PC-3 (cell line): ENCODE measurements at regions not wholly inside any gene's neighbourhood (a gene's known extent, or its start where the extent isn't known, plus 50 kb on each side); places are given as distances from the start of the nearest gene placed in this dataset.
"Not testable (repeated sequence)": the region's sequence is repeated elsewhere in the genome, so short reads cannot be mapped to it uniquely, and the experiment has no call there.

Experiments used
- ATAC-seq: fragments of 200-7000 bp; cut with Tn5 transposase; 2 replicates; pipeline ENCODE4 v1.9.1; 2020; ENCODE audit warnings: mild to moderate bottlenecking, moderate library complexity
- BruUV-seq: library from RNA; stranded (reverse); fragments of 400-500 nt; replicated peaks from 2 replicates; lab custom pipeline; 2021; lab: Mats Ljungman, UMichigan
- CTCF ChIA-PET: fragments of 300-600 bp; sonication (Branson Sonifier 250); formaldehyde crosslinking; loops from one replicate; lab custom pipeline; 2022; ENCODE audit warnings: antibody characterized with exemption; lab: Charles Lee
- POLR2A ChIA-PET: fragments of 300-600 bp; sonication (Branson Sonifier 250); formaldehyde crosslinking; loops from one replicate; lab custom pipeline; 2022; ENCODE audit warnings: antibody characterized with exemption; ENCODE audit not compliant: unreplicated experiment; lab: Charles Lee
- DNase-seq: peaks from one replicate; pipeline ENCODE4 v3.0.0-alpha.2; 2015
- H2AFZ ChIP-seq: fragments of 300-600 bp; sonication (generic); 2 replicates; pipeline ENCODE4 v1.6.0; 2016; ENCODE audit warnings: antibody characterized with exemption, low read length
- H3F3A ChIP-seq: fragments of 300-600 bp; sonication (generic); one replicate; pipeline ENCODE4 v1.6.0; 2017; ENCODE audit warnings: antibody characterized with exemption, low read length, control low read depth, mild to moderate bottlenecking; ENCODE audit not compliant: unreplicated experiment
- H3K27ac ChIP-seq: fragments of 300-600 bp; sonication (generic); 2 replicates; pipeline ENCODE4 v1.5.1; 2016; ENCODE audit warnings: mild to moderate bottlenecking, low read length
- H3K27me3 ChIP-seq: fragments of 300-600 bp; sonication (generic); 2 replicates; pipeline ENCODE4 v1.6.1; 2016; ENCODE audit warnings: low read length, mixed read lengths
- H3K36me3 ChIP-seq: fragments of 300-600 bp; sonication (generic); 2 replicates; pipeline ENCODE4 v1.6.1; 2016; ENCODE audit warnings: low read depth, mixed run types, low read length, mixed read lengths
- H3K4me1 ChIP-seq: fragments of 300-600 bp; sonication (generic); 2 replicates; pipeline ENCODE4 v1.5.1; 2016; ENCODE audit warnings: low read length; ENCODE audit not compliant: insufficient read depth
- H3K4me2 ChIP-seq: fragments of 300-600 bp; sonication (generic); 2 replicates; pipeline ENCODE4 v1.6.0; 2016; ENCODE audit warnings: low read length
- H3K4me3 ChIP-seq: fragments of 300-600 bp; sonication (generic); 2 replicates; pipeline ENCODE4 v1.5.1; 2016; ENCODE audit warnings: mild to moderate bottlenecking, low read length, mixed read lengths
- H3K79me2 ChIP-seq: fragments of 300-600 bp; sonication (generic); 2 replicates; pipeline ENCODE4 v1.6.1; 2017; ENCODE audit warnings: low read length, mixed read lengths
- H3K9ac ChIP-seq: fragments of 300-600 bp; sonication (generic); 2 replicates; pipeline ENCODE4 v1.6.0; 2016; ENCODE audit warnings: mild to moderate bottlenecking, low read length
- H3K9me2 ChIP-seq: fragments of 300-600 bp; sonication (generic); replicated peaks from 2 replicates; pipeline ENCODE4 v1.6.1; 2016; ENCODE audit warnings: mixed run types, low read length, mixed read lengths
- H3K9me3 ChIP-seq: fragments of 300-600 bp; sonication (generic); 2 replicates; pipeline ENCODE4 v1.6.1; 2016; ENCODE audit warnings: low read length, mixed read lengths
- H4K20me1 ChIP-seq: fragments of 300-600 bp; sonication (generic); 2 replicates; pipeline ENCODE4 v1.6.1; 2016; ENCODE audit warnings: low read length, mixed read lengths
- CTCF ChIP-seq: fragments of 300-600 bp; sonication (generic); conservative IDR thresholded peaks from 2 replicates; pipeline ENCODE4 v1.5.1; 2017; ENCODE audit warnings: antibody characterized with exemption, low read depth, mild to moderate bottlenecking, low read length
- EZH2 ChIP-seq: fragments of 300-600 bp; sonication (generic); IDR thresholded peaks from one replicate; pipeline ENCODE4 v1.6.1; 2017; ENCODE audit warnings: antibody characterized with exemption, mild to moderate bottlenecking, low read length; ENCODE audit not compliant: unreplicated experiment
- EZH2phosphoT487 ChIP-seq: fragments of 300-600 bp; sonication (generic); IDR thresholded peaks from 2 replicates; pipeline ENCODE4 v1.6.1; 2018; ENCODE audit warnings: mild to moderate bottlenecking, antibody characterized with exemption, low read length, borderline replicate concordance
- intact Hi-C: fragments of 100-400 bp; cut with micrococcal nuclease; formaldehyde crosslinking; loops from 2 replicates; pipeline ENCODE4 v1.9.0; 2023

- DNase-seq (no peak), ATAC-seq (no peak; the same call in 1 of the 2 replicates)
- no peaks in the 10 kb centered on the region for H3K79me2 ChIP-seq
- no peaks in the 10 kb centered on the region for H3K9me2 ChIP-seq
- H3K36me3 ChIP-seq = no peaks in the 10 kb centered on the region
- no peaks in the 10 kb centered on the region for H3K27me3 ChIP-seq
- no peak overlapping the region for H3K27ac ChIP-seq
- no peak overlapping the region for H3K4me3 ChIP-seq
- H3K4me1 ChIP-seq = peaks cover 11% of the 10 kb centered on the region
- POLR2A ChIA-PET = no interaction called here
- BruUV-seq = no TSS peak
- H3K9ac ChIP-seq = no peak overlapping the region
- no peaks in the 10 kb centered on the region for H3F3A ChIP-seq
- intact Hi-C loops = loop anchor here (5.0 kb wide), 1 partner anchor 1022 kb away; the partner anchor contains the start of gene TLE1
- H3K9me3 ChIP-seq = no peaks in the 10 kb centered on the region
- H3K4me2 ChIP-seq = no peak overlapping the region
- CTCF ChIA-PET = no interaction called here
- H4K20me1 ChIP-seq = no peaks in the 10 kb centered on the region
- no peak overlapping the region for H2AFZ ChIP-seq
- TF ChIP-seq EZH2 (no peak), CTCF (no peak), EZH2phosphoT487 (no peak)
Observed at GRCh38 chr9:80665479-80665878, 1023.9 kb downstream of the TLE1 start.

- Histone ChIP-seq H4K20me1 (no peaks in the 10 kb centered on the region), H3F3A (no peaks in the 10 kb centered on the region), H3K9ac (no peak overlapping the region), H3K4me3 (no peak overlapping the region), H2AFZ (no peak overlapping the region), H3K4me2 (peak overlapping the region; percentile 33), H3K9me2 (no peaks in the 10 kb centered on the region), H3K36me3 (no peaks in the 10 kb centered on the region), H3K4me1 (peaks cover 11% of the 10 kb centered on the region), H3K27ac (no peak overlapping the region), H3K9me3 (no peaks in the 10 kb centered on the region), H3K79me2 (no peaks in the 10 kb centered on the region), H3K27me3 (no peaks in the 10 kb centered on the region)
- no TSS peak for BruUV-seq
- DNase-seq (peak; percentile 75), ATAC-seq (peak; percentile 94)
- peak; percentile 57 for TF ChIP-seq CTCF
- no peak for TF ChIP-seq EZH2phosphoT487
- no peak for TF ChIP-seq EZH2
- intact Hi-C loops = loop anchor here (5.0 kb wide), 1 partner anchor 1023 kb away; the partner anchor contains the start of gene TLE1
- CTCF ChIA-PET = no interaction called here
- POLR2A ChIA-PET = no interaction called here
Observed at GRCh38 chr9:80664327-80665210, 1024.8 kb downstream of the TLE1 start.

- H3K79me2 ChIP-seq, H3K4me3 ChIP-seq, H2AFZ ChIP-seq, H3K9me3 ChIP-seq, H3K9me2 ChIP-seq, CTCF ChIA-PET, H3F3A ChIP-seq, H3K4me1 ChIP-seq, H3K9ac ChIP-seq, H3K4me2 ChIP-seq, intact Hi-C loops, ATAC-seq, H3K36me3 ChIP-seq, H4K20me1 ChIP-seq, POLR2A ChIA-PET, H3K27me3 ChIP-seq, DNase-seq, H3K27ac ChIP-seq, BruUV-seq: not testable (repeated sequence)
Observed at GRCh38 chr9:80659751-80660150, 1029.6 kb downstream of the TLE1 start.
